Adipocyte (in vitro differentiated cells): ENCODE measurements at regions not wholly inside any gene's neighbourhood (a gene's known extent, or its start where the extent isn't known, plus 50 kb on each side); places are given as distances from the start of the nearest gene placed in this dataset.
A peak's percentile ranks its signal among the peaks of the same experiment; 100 is the strongest.

Experiments used
- DNase-seq: peaks from one replicate; pipeline ENCODE4 v3.0.0-alpha.2; 2015; ENCODE audit warnings: low read depth
- H3K27me3 ChIP-seq: replicated peaks from 2 replicates; pipeline ENCODE4 v1.7.0; 2013; ENCODE audit warnings: mild to moderate bottlenecking, low read length, moderate library complexity; ENCODE audit not compliant: control insufficient read depth, insufficient read depth
- H3K36me3 ChIP-seq: 2 replicates; pipeline ENCODE4 v1.7.0; 2013; ENCODE audit warnings: low read length, mild to moderate bottlenecking, moderate library complexity; ENCODE audit not compliant: control insufficient read depth, insufficient read depth, severe bottlenecking
- H3K4me1 ChIP-seq: 2 replicates; pipeline ENCODE4 v1.7.0; 2013; ENCODE audit warnings: mild to moderate bottlenecking, low read length, moderate library complexity; ENCODE audit not compliant: control insufficient read depth, insufficient read depth
- H3K4me3 ChIP-seq: 2 replicates; pipeline ENCODE4 v1.7.0; 2013; ENCODE audit warnings: mild to moderate bottlenecking, low read length, moderate library complexity
- H3K9ac ChIP-seq: 2 replicates; pipeline ENCODE4 v1.7.0; 2013; ENCODE audit warnings: mild to moderate bottlenecking, low read length, moderate library complexity
- H3K9me3 ChIP-seq: 2 replicates; pipeline ENCODE4 v1.7.0; 2013; ENCODE audit warnings: mild to moderate bottlenecking, low read length, moderate library complexity; ENCODE audit not compliant: control insufficient read depth

GRCh38 chr2:156088587-156088986, 243.9 kb downstream of the NR4A2 start:
- H3K9me3 ChIP-seq, result no peaks in the 10 kb centered on the region
- no peaks in the 10 kb centered on the region for H3K36me3 ChIP-seq
- H3K27me3 ChIP-seq, result no peaks in the 10 kb centered on the region
- no peak overlapping the region for H3K9ac ChIP-seq
- no peaks in the 10 kb centered on the region for H3K4me1 ChIP-seq
- no peak for DNase-seq
- no peak overlapping the region for H3K4me3 ChIP-seq

GRCh38 chr2:156087875-156088274, 244.6 kb downstream of the NR4A2 start:
- no peaks in the 10 kb centered on the region for H3K27me3 ChIP-seq
- DNase-seq, result peak; percentile 40
- no peaks in the 10 kb centered on the region for H3K36me3 ChIP-seq
- no peak overlapping the region for H3K9ac ChIP-seq
- H3K4me1 ChIP-seq, result no peaks in the 10 kb centered on the region
- no peaks in the 10 kb centered on the region for H3K9me3 ChIP-seq
- no peak overlapping the region for H3K4me3 ChIP-seq

GRCh38 chr2:156083763-156084493, 248.6 kb downstream of the NR4A2 start:
- Histone ChIP-seq H3K36me3 (no peaks in the 10 kb centered on the region), H3K27me3 (no peaks in the 10 kb centered on the region), H3K9me3 (peaks cover 11% of the 10 kb centered on the region), H3K9ac (no peak overlapping the region), H3K4me3 (no peak overlapping the region), H3K4me1 (no peaks in the 10 kb centered on the region)
- no peak for DNase-seq

- peaks cover 11% of the 10 kb centered on the region for H3K9me3 ChIP-seq
Measured at GRCh38 chr2:156079845-156080244, 252.7 kb downstream of the NR4A2 start.

GRCh38 chr2:156077041-156077742, 255.3 kb downstream of the NR4A2 start:
- Histone ChIP-seq H3K9me3 (peaks cover 11% of the 10 kb centered on the region), H3K36me3 (no peaks in the 10 kb centered on the region), H3K9ac (no peak overlapping the region), H3K4me1 (no peaks in the 10 kb centered on the region), H3K4me3 (no peak overlapping the region), H3K27me3 (no peaks in the 10 kb centered on the region)
- peak; percentile 13 for DNase-seq

More at GRCh38 chr2:156079845-156080244, 252.7 kb downstream of the NR4A2 start:
- no peak overlapping the region for H3K9ac ChIP-seq
- no peaks in the 10 kb centered on the region for H3K27me3 ChIP-seq
- no peaks in the 10 kb centered on the region for H3K36me3 ChIP-seq
- DNase-seq, result no peak
- H3K4me3 ChIP-seq, result no peak overlapping the region
- H3K4me1 ChIP-seq, result no peaks in the 10 kb centered on the region

DNA sequence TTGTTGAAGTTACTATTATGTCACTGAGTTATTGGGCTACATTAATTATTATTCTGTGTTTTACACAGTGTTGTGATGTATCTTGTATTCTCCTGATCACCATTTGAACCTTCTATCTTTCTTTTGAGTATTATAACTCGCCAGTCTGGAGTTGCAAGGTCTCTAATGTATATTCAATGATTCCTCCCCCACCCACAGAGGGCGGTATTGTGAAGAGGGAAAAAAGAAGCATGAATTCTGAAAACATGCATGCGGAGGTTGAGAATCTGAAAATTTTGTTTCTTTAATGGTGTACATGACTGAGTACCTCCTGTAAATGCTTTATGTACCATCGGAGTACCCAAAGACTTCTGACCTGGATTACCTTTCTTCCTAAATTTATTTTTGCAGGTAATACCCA, 266.6 kb downstream of the NR4A2 start:
- no peaks in the 10 kb centered on the region for H3K9me3 ChIP-seq
- no peaks in the 10 kb centered on the region for H3K27me3 ChIP-seq
- DNase-seq, result no peak
- no peak overlapping the region for H3K9ac ChIP-seq
- no peaks in the 10 kb centered on the region for H3K4me1 ChIP-seq
- no peaks in the 10 kb centered on the region for H3K36me3 ChIP-seq
- H3K4me3 ChIP-seq, result no peak overlapping the region

- no peaks in the 10 kb centered on the region for H3K9me3 ChIP-seq
- no peaks in the 10 kb centered on the region for H3K36me3 ChIP-seq
- H3K27me3 ChIP-seq, result no peaks in the 10 kb centered on the region
- no peak for DNase-seq
- H3K4me1 ChIP-seq, result no peaks in the 10 kb centered on the region
- no peak overlapping the region for H3K9ac ChIP-seq
- no peak overlapping the region for H3K4me3 ChIP-seq
Measured at GRCh38 chr2:156064540-156064939, 268.0 kb downstream of the NR4A2 start.

DNA sequence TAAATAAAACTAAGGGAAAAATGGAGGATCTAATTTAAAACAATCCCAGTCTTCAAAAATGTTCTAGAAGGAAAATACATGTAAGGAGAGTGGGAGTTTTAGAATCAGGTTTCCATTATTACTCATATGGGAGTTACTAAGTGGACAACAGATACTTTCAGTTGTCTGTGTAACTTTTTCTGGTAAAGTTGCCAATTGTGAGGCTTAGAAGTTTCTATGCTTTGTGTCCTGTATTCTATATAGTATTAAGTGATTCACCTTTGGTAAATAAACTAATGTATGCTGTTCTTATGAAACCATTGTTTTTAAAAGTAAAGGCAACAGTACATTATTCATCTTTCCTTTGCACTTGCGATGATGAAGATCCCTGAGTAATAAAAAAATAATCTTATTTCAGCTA, 274.9 kb downstream of the NR4A2 start:
- no peak overlapping the region for H3K4me3 ChIP-seq
- no peaks in the 10 kb centered on the region for H3K36me3 ChIP-seq
- DNase-seq, result peak; percentile 27
- no peaks in the 10 kb centered on the region for H3K27me3 ChIP-seq
- H3K9ac ChIP-seq, result no peak overlapping the region
- no peaks in the 10 kb centered on the region for H3K9me3 ChIP-seq
- no peaks in the 10 kb centered on the region for H3K4me1 ChIP-seq

DNA sequence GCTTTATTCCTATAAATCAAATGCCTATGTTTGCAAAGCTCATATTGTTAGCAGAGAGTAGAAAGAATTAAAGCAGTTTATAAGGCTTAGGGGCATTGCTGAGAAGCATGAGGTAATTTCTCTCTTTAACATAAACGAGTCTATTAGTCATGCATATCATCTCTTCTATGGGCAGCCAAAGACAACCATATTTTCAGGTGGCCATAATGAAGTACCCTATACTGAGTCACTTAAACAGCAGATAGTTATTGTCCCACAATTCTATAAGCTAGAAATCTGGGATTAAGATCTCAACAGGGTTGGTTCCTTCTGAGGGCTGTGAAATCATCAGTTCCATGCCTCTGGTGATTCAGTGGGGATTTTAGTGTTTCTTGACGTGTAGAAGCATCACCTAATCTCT, 277.5 kb downstream of the NR4A2 start:
- H3K27me3 ChIP-seq, result no peaks in the 10 kb centered on the region
- no peak overlapping the region for H3K9ac ChIP-seq
- no peak overlapping the region for H3K4me3 ChIP-seq
- H3K36me3 ChIP-seq, result no peaks in the 10 kb centered on the region
- no peaks in the 10 kb centered on the region for H3K9me3 ChIP-seq
- H3K4me1 ChIP-seq, result no peaks in the 10 kb centered on the region
- DNase-seq, result peak; percentile 7

DNA sequence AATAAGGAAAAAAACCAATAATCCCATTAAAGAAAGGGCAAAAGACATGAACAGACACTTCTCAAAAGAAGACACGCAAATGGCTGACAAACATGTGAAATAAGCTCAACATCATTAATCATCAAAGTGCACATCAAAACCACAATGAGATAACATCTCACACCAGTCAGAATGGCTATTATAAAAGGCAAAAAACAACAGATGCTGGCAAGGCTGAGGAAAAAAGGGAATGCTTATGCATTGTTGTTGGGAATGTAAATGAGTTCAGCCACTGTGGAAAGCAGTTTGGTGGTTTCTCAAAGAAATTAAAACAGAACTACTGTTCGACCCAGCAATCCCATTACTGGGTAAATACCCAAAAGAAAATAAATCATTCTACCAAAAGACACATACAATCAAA, 285.6 kb downstream of the NR4A2 start:
- H3K36me3 ChIP-seq, result no peaks in the 10 kb centered on the region
- no peak for DNase-seq

DNA sequence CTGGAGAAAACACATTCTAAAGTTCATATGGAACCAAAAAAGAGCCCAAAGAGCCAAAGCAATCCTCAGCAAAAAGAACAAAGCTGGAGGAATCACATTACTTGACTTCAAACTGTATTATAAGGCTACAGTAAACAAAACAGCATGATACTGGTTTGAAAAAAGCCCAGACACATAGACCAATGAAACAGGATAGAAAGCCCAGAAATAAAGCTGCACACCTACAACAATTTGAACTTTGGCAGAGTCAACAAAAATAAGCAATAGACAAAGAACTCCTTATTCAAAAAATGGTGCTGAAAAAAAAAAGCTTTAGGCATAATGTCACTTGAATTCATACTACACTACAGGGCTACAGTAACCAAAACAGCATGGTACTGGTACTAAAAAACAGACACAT, 289.6 kb downstream of the NR4A2 start:
- no peaks in the 10 kb centered on the region for H3K4me1 ChIP-seq
- no peaks in the 10 kb centered on the region for H3K36me3 ChIP-seq
- H3K27me3 ChIP-seq, result no peaks in the 10 kb centered on the region
- no peaks in the 10 kb centered on the region for H3K9me3 ChIP-seq
- DNase-seq, result no peak
- no peak overlapping the region for H3K4me3 ChIP-seq
- H3K9ac ChIP-seq, result no peak overlapping the region

More for the DNA sequence above, 285.6 kb downstream of the NR4A2 start:
- Histone ChIP-seq H3K9me3 (no peaks in the 10 kb centered on the region), H3K4me1 (no peaks in the 10 kb centered on the region), H3K4me3 (no peak overlapping the region), H3K27me3 (no peaks in the 10 kb centered on the region), H3K9ac (no peak overlapping the region)
